ENCODE measurements at regions not wholly inside any gene's neighbourhood (a gene's known extent, or its start where the extent isn't known, plus 50 kb on each side); places are given as distances from the start of the nearest gene placed in this dataset.

DNA sequence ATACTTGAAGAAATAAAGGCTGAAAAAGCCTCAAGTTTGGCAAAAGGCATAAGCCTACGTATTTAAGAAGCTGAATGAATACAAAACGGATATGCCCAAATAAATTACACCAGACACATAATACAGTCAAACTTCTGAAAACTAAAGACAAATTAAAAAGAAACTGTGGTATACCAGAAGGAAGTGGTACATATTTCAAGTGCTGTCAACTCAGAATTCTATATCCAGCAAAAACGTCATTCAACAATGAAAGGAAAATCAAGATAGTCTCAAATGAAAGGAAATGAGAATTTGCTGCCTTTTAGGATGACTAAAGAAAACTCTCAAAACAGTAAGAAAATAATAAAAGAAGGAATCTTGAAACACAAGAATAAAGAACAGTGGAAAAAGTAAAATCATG is 69.5 kb downstream of the POLR1D start:
- H3K36me3 Mint-ChIP-seq, result no peaks in the 10 kb centered on the region
- DNase-seq (ENCODE audit: low spot score in 2 of 2, unreplicated experiment in 2 of 2), result no peak
- H3K4me3 Mint-ChIP-seq, result no peak overlapping the region
- no peaks in the 10 kb centered on the region for H3K4me1 Mint-ChIP-seq
- H3K27me3 Mint-ChIP-seq (ENCODE audit: low read depth), result peaks cover 14% of the 10 kb centered on the region
- TF ChIP-seq, protein P1, sequence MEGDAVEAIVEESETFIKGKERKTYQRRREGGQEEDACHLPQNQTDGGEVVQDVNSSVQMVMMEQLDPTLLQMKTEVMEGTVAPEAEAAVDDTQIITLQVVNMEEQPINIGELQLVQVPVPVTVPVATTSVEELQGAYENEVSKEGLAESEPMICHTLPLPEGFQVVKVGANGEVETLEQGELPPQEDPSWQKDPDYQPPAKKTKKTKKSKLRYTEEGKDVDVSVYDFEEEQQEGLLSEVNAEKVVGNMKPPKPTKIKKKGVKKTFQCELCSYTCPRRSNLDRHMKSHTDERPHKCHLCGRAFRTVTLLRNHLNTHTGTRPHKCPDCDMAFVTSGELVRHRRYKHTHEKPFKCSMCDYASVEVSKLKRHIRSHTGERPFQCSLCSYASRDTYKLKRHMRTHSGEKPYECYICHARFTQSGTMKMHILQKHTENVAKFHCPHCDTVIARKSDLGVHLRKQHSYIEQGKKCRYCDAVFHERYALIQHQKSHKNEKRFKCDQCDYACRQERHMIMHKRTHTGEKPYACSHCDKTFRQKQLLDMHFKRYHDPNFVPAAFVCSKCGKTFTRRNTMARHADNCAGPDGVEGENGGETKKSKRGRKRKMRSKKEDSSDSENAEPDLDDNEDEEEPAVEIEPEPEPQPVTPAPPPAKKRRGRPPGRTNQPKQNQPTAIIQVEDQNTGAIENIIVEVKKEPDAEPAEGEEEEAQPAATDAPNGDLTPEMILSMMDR (IDR thresholded peaks at IDR 0.05; ENCODE audit: unreplicated experiment), result no peak
- peaks cover 44% of the 10 kb centered on the region for H3K9me3 Mint-ChIP-seq
- H3K27ac Mint-ChIP-seq, result no peak overlapping the region

DNA sequence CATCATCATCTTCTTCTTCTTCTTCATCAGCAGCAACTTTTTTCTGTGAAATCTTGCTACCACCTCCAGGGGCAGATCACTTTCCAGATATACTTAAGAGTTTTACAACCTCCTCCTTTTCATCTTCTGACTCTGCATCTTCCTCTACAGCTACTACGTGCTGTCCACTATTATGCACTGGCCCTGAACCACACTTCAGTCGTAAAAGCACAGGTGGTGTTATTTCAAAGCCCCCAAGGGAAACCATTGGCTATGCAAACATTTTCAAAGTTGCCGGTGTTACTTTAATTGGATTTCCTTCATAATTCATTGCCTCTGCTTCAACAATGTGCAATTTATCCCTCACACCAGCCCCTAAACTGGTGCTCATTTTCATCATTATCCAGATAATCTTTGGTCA is 75.0 kb downstream of the POLR1D start:
- Mint-ChIP-seq H3K4me3 (no peak overlapping the region), H3K27me3 (ENCODE audit: low read depth) (peaks cover 29% of the 10 kb centered on the region), H3K36me3 (no peaks in the 10 kb centered on the region)

DNA sequence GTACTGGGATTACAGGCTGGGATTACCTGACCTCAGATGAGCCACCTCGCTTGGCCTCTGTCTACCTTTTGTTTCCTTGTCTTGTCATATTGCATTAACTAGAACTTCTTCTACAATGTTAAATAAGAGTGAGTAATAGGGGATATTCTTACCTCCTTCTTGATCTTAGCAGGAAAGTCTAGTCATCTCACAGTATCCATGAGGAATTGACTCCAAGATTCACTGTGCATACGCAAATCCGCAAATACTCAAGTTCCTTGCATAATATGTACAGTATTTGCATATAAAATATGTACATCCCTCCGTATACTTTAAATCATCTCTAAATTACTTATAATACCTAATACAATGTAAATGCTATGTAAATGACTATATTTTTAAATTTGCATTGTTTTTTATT is 78.3 kb downstream of the POLR1D start:
- Mint-ChIP-seq H3K36me3 (peaks cover 2% of the 10 kb centered on the region), H3K27ac (no peak overlapping the region), H3K4me3 (no peak overlapping the region), H3K27me3 (ENCODE audit: low read depth) (peaks cover 27% of the 10 kb centered on the region), H3K9me3 (peaks cover 51% of the 10 kb centered on the region), H3K4me1 (no peaks in the 10 kb centered on the region)
- TF ChIP-seq, protein P1 (IDR thresholded peaks at IDR 0.05; ENCODE audit: unreplicated experiment), result no peak
- DNase-seq (ENCODE audit: low spot score in 2 of 2, unreplicated experiment in 2 of 2), result no peak

More for the DNA sequence above, 75.0 kb downstream of the POLR1D start:
- Mint-ChIP-seq H3K27ac (no peak overlapping the region), H3K4me1 (no peaks in the 10 kb centered on the region), H3K9me3 (peaks cover 42% of the 10 kb centered on the region)
- TF ChIP-seq, protein P1 (IDR thresholded peaks at IDR 0.05; ENCODE audit: unreplicated experiment), result no peak
- DNase-seq (ENCODE audit: low spot score in 2 of 2, unreplicated experiment in 2 of 2), result no peak

DNA sequence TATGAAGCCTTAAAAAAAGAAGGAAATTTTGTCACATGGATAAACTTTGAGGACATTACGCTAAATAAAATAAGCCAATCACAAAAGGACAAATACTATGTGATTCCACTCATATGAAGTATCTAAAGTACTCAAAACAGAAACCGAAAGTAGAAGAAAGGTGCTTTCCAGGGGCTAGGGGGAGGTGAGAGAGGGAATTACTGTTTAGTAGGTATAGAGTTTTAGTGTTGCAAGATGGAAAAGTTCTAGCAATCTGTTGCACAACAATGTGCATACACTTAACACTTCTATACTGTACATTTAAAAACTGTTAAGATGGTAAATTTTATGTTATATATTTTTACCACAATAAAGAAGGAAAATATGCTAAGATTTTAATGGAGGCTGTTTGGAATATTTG is 83.0 kb downstream of the POLR1D start:
- Mint-ChIP-seq H3K36me3 (peaks cover 2% of the 10 kb centered on the region), H3K4me1 (no peaks in the 10 kb centered on the region), H3K27ac (no peak overlapping the region), H3K27me3 (ENCODE audit: low read depth) (peaks cover 26% of the 10 kb centered on the region), H3K4me3 (no peak overlapping the region), H3K9me3 (peaks cover 43% of the 10 kb centered on the region)
- TF ChIP-seq, protein P1 (IDR thresholded peaks at IDR 0.05; ENCODE audit: unreplicated experiment), result no peak
- no peak for DNase-seq (ENCODE audit: low spot score in 2 of 2, unreplicated experiment in 2 of 2)

DNA sequence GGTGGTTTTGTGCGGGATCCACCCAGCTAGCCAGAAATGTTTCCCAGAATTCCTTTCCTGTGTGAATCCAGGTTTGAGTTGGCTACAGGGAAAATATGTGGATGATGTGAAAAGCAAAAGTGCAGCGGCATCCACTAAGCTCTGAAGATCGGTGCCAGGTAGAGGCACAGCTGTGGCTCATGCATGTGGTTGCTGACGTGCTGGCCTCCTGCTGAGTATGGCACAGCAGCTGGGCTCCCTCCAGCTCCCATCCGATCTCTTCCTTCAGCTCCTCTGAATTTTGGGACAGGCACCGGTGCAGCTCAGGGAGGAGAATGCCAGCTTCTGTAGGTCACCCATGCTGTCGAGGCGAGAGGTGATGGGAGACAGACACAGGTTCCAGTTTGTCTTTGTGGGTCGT is 84.0 kb upstream of the GSX1 start:
- H3K27ac Mint-ChIP-seq, result no peak overlapping the region
- peaks cover 29% of the 10 kb centered on the region for H3K9me3 Mint-ChIP-seq
- peaks cover 29% of the 10 kb centered on the region for H3K27me3 Mint-ChIP-seq (ENCODE audit: low read depth)
- no peaks in the 10 kb centered on the region for H3K4me1 Mint-ChIP-seq
- peaks cover 2% of the 10 kb centered on the region for H3K36me3 Mint-ChIP-seq
- H3K4me3 Mint-ChIP-seq, result no peak overlapping the region
- TF ChIP-seq, protein P1 (IDR thresholded peaks at IDR 0.05; ENCODE audit: unreplicated experiment), result no peak
- DNase-seq (ENCODE audit: low spot score in 2 of 2, unreplicated experiment in 2 of 2), result no peak

DNA sequence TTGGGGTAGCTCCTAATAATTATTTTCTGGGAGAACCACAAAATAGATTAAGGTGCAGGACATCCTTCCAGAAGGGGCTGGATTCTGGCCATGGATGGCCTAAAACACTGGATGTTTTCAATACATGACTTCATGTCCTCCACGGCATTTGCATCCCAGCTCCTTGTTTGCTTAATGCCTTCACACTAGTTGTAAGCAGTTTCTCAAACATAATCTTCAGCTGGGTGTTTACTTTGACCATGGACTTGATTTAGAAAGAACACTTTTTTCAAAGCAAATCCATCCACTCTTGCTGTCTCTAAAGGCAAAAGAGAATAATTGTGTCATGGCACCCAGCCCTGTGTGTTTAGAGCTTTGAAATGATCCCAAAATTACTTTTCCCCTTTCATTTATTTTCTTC is 82.5 kb upstream of the GSX1 start:
- Mint-ChIP-seq H3K4me3 (no peak overlapping the region), H3K36me3 (no peaks in the 10 kb centered on the region), H3K9me3 (peaks cover 16% of the 10 kb centered on the region), H3K4me1 (no peaks in the 10 kb centered on the region), H3K27me3 (ENCODE audit: low read depth) (peaks cover 29% of the 10 kb centered on the region), H3K27ac (no peak overlapping the region)
- DNase-seq (ENCODE audit: low spot score in 2 of 2, unreplicated experiment in 2 of 2), result no peak
- TF ChIP-seq, protein P1 (IDR thresholded peaks at IDR 0.05; ENCODE audit: unreplicated experiment), result no peak

Measured in mesothelial cell of epicardium (in vitro differentiated cells).